GM23338 (cell line): ENCODE measurements at regions not wholly inside any gene's neighbourhood (a gene's known extent, or its start where the extent isn't known, plus 50 kb on each side); places are given as distances from the start of the nearest gene placed in this dataset.

Source experiments
- CREB1 ChIP-seq: fragments of 250-450 bp; sonication (Bioruptor Pico); IDR thresholded peaks from 2 replicates; pipeline ENCODE4 v1.5.0; 2020; ENCODE audit warnings: low read depth, mild to moderate bottlenecking, moderate library complexity
- EZH2 ChIP-seq: fragments of 200-600 bp; sonication (generic); IDR thresholded peaks from one replicate; pipeline ENCODE4 v1.8.0; 2017; ENCODE audit warnings: antibody characterized with exemption, mild to moderate bottlenecking, low read depth; ENCODE audit not compliant: unreplicated experiment
- POLR2AphosphoS5 ChIP-seq: IDR thresholded peaks from 2 replicates; pipeline ENCODE4 v1.6.1; 2016; ENCODE audit warnings: antibody characterized with exemption, low read depth
- STAT1 ChIP-seq: IDR thresholded peaks from one replicate; pipeline ENCODE4 v1.6.1; 2016; ENCODE audit warnings: antibody characterized with exemption; ENCODE audit not compliant: unreplicated experiment
- TF ChIP-seq, protein P1 (sequence below), 2 experiments: fragments of 200-600 bp in 1 of 2; sonication (generic) in 1 of 2; conservative IDR thresholded peaks; 2 replicates each; pipeline versions ENCODE4 v1.5.1 to v1.6.1; 2016 to 2017; ENCODE audit warnings: antibody characterized with exemption in 2 of 2, low read depth in 2 of 2, mild to moderate bottlenecking in 2 of 2, moderate library complexity in 1 of 2
- TF ChIP-seq, protein P2 (sequence below): IDR thresholded peaks from 2 replicates; pipeline ENCODE4 v1.6.1; 2016; ENCODE audit warnings: antibody characterized with exemption

DNA sequence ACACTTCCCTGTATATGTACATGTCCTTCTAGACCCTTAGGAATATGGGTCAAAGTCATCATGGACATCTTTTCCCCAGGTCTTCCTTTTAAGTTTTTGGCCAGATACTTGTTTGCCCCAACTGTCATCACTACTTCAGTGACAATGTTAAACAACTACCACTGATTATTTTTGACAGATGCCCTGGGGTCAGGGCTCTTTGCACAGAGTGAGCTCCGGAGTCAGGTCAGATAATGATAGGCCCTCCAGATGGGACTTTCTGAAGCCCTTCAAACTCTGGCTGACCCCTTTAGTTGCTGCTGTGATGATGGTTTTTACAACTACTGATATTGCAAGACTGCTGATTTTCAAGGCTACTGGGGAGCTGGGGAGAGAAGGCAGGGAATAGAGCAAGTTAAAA, 449.4 kb upstream of the HS6ST1 start:
- TF ChIP-seq, protein P1, sequence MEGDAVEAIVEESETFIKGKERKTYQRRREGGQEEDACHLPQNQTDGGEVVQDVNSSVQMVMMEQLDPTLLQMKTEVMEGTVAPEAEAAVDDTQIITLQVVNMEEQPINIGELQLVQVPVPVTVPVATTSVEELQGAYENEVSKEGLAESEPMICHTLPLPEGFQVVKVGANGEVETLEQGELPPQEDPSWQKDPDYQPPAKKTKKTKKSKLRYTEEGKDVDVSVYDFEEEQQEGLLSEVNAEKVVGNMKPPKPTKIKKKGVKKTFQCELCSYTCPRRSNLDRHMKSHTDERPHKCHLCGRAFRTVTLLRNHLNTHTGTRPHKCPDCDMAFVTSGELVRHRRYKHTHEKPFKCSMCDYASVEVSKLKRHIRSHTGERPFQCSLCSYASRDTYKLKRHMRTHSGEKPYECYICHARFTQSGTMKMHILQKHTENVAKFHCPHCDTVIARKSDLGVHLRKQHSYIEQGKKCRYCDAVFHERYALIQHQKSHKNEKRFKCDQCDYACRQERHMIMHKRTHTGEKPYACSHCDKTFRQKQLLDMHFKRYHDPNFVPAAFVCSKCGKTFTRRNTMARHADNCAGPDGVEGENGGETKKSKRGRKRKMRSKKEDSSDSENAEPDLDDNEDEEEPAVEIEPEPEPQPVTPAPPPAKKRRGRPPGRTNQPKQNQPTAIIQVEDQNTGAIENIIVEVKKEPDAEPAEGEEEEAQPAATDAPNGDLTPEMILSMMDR (conservative IDR thresholded peaks at IDR 0.05; ENCODE audit: low read depth in 2 of 2) = no peak
- TF ChIP-seq POLR2AphosphoS5 = no peak
- TF ChIP-seq EZH2 = no peak
- TF ChIP-seq, protein P2, sequence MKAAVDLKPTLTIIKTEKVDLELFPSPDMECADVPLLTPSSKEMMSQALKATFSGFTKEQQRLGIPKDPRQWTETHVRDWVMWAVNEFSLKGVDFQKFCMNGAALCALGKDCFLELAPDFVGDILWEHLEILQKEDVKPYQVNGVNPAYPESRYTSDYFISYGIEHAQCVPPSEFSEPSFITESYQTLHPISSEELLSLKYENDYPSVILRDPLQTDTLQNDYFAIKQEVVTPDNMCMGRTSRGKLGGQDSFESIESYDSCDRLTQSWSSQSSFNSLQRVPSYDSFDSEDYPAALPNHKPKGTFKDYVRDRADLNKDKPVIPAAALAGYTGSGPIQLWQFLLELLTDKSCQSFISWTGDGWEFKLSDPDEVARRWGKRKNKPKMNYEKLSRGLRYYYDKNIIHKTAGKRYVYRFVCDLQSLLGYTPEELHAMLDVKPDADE = no peak
- TF ChIP-seq STAT1 = no peak
- TF ChIP-seq CREB1 (CRISPR knock-in tag) = no peak
